ENCODE measurements at regions not wholly inside any gene's neighbourhood (a gene's known extent, or its start where the extent isn't known, plus 50 kb on each side); places are given as distances from the start of the nearest gene placed in this dataset.

- TF ChIP-seq CTCF (IDR thresholded peaks at IDR 0.05; ENCODE audit: low read length) (no peak), EZH2 (optimal IDR thresholded peaks at IDR 0.05; ENCODE audit: low read depth, low read length) (no peak)
These were observed 163.2 kb upstream of the INTU start for GRCh38 chr4:127469542-127469941.
